NB4 (cell line): ENCODE measurements at regions not wholly inside any gene's neighbourhood (a gene's known extent, or its start where the extent isn't known, plus 50 kb on each side); places are given as distances from the start of the nearest gene placed in this dataset.

Experiments used
- CTCF ChIP-seq: IDR thresholded peaks from one replicate; pipeline ENCODE4 v1.5.1; 2012; ENCODE audit warnings: low read depth, low read length
- POLR2A ChIP-seq: IDR thresholded peaks from 2 replicates; pipeline ENCODE4 v1.6.1; 2011; ENCODE audit warnings: mild to moderate bottlenecking; ENCODE audit not compliant: insufficient read length; ENCODE audit errors: extremely low read depth

- TF ChIP-seq CTCF (no peak), POLR2A (no peak)
These were observed 128.6 kb upstream of the ANKRD1 start for GRCh38 chr10:91049296-91049987.
